Nephron (organoid): ENCODE measurements at regions not wholly inside any gene's neighbourhood (a gene's known extent, or its start where the extent isn't known, plus 50 kb on each side); places are given as distances from the start of the nearest gene placed in this dataset.

Experiments used
- H3K27ac Mint-ChIP-seq, 3 experiments: 2 replicates each; pipeline ENCODE4 v1.8.0; 2020; ENCODE audit warnings: mixed read lengths in 3 of 3, mild to moderate bottlenecking in 2 of 3, moderate library complexity in 1 of 3
- H3K27me3 Mint-ChIP-seq: 2 replicates; pipeline ENCODE4 v1.8.0; 2021; ENCODE audit warnings: low read depth, mild to moderate bottlenecking, moderate library complexity, mixed read lengths
- H3K36me3 Mint-ChIP-seq: 2 replicates; pipeline ENCODE4 v1.8.0; 2020; ENCODE audit warnings: low read depth, mixed read lengths
- H3K4me1 Mint-ChIP-seq: 2 replicates; pipeline ENCODE4 v1.8.0; 2020; ENCODE audit warnings: mixed read lengths
- H3K4me3 Mint-ChIP-seq, 3 experiments: 2 replicates each; pipeline ENCODE4 v1.8.0; 2020; ENCODE audit warnings: mild to moderate bottlenecking in 3 of 3, mixed read lengths in 3 of 3, moderate library complexity in 2 of 3
- H3K9me3 Mint-ChIP-seq: 2 replicates; pipeline ENCODE4 v1.8.0; 2020; ENCODE audit warnings: mixed read lengths
- CTCF ChIP-seq, 3 experiments: fragments of 200-600 bp; sonication (generic); IDR thresholded peaks; one replicate each; pipeline ENCODE4 v1.5.0; 2021; ENCODE audit warnings: antibody characterized with exemption in 3 of 3; ENCODE audit not compliant: unreplicated experiment in 3 of 3

GRCh38 chr3:117393119-117393518 is 683.5 kb downstream of the TUSC7 start:
- no peak overlapping the region for H3K4me3 Mint-ChIP-seq
- TF ChIP-seq CTCF (IDR thresholded peaks at IDR 0.05; ENCODE audit: unreplicated experiment in 3 of 3): no peak
- peaks cover 14% of the 10 kb centered on the region for H3K27me3 Mint-ChIP-seq
- no peak overlapping the region for H3K27ac Mint-ChIP-seq
- no peaks in the 10 kb centered on the region for H3K36me3 Mint-ChIP-seq
- H3K4me1 Mint-ChIP-seq: no peaks in the 10 kb centered on the region
- H3K9me3 Mint-ChIP-seq: no peaks in the 10 kb centered on the region

GRCh38 chr3:117398141-117398899 is 688.7 kb downstream of the TUSC7 start:
- no peak overlapping the region for H3K4me3 Mint-ChIP-seq

GRCh38 chr3:117399311-117400078 is 689.9 kb downstream of the TUSC7 start:
- no peak for TF ChIP-seq CTCF (IDR thresholded peaks at IDR 0.05; ENCODE audit: unreplicated experiment in 3 of 3)
- peaks cover 14% of the 10 kb centered on the region for H3K27me3 Mint-ChIP-seq
- peaks cover 9% of the 10 kb centered on the region for H3K4me1 Mint-ChIP-seq
- no peaks in the 10 kb centered on the region for H3K9me3 Mint-ChIP-seq
- no peak overlapping the region for H3K4me3 Mint-ChIP-seq
- no peaks in the 10 kb centered on the region for H3K36me3 Mint-ChIP-seq
- no peak overlapping the region for H3K27ac Mint-ChIP-seq

More at GRCh38 chr3:117398141-117398899, 688.7 kb downstream of the TUSC7 start:
- no peak for TF ChIP-seq CTCF (IDR thresholded peaks at IDR 0.05; ENCODE audit: unreplicated experiment in 3 of 3)
- Mint-ChIP-seq H3K9me3 (no peaks in the 10 kb centered on the region), H3K4me1 (peaks cover 9% of the 10 kb centered on the region), H3K36me3 (no peaks in the 10 kb centered on the region), H3K27me3 (peaks cover 17% of the 10 kb centered on the region), H3K27ac (no peak overlapping the region)

GRCh38 chr3:117400303-117400702 is 690.7 kb downstream of the TUSC7 start:
- Mint-ChIP-seq H3K36me3 (no peaks in the 10 kb centered on the region), H3K9me3 (no peaks in the 10 kb centered on the region), H3K4me3 (no peak overlapping the region), H3K4me1 (peaks cover 9% of the 10 kb centered on the region), H3K27me3 (peaks cover 14% of the 10 kb centered on the region), H3K27ac (no peak overlapping the region)
- no peak for TF ChIP-seq CTCF (IDR thresholded peaks at IDR 0.05; ENCODE audit: unreplicated experiment in 3 of 3)

GRCh38 chr3:117404141-117404540 is 694.6 kb downstream of the TUSC7 start:
- Mint-ChIP-seq H3K36me3 (no peaks in the 10 kb centered on the region), H3K4me3 (no peak overlapping the region), H3K27me3 (peaks cover 4% of the 10 kb centered on the region), H3K9me3 (no peaks in the 10 kb centered on the region), H3K4me1 (peaks cover 9% of the 10 kb centered on the region), H3K27ac (no peak overlapping the region)
- TF ChIP-seq CTCF (IDR thresholded peaks at IDR 0.05; ENCODE audit: unreplicated experiment in 3 of 3): no peak
